Fibroblast of upper back skin (primary cell): ENCODE measurements at regions not wholly inside any gene's neighbourhood (a gene's known extent, or its start where the extent isn't known, plus 50 kb on each side); places are given as distances from the start of the nearest gene placed in this dataset.
"Not testable (repeated sequence)": the region's sequence is repeated elsewhere in the genome, so short reads cannot be mapped to it uniquely, and the experiment has no call there.

Experiments
- DNase-seq: peaks from one replicate; pipeline ENCODE4 v3.0.0-alpha.2; 2013

DNA sequence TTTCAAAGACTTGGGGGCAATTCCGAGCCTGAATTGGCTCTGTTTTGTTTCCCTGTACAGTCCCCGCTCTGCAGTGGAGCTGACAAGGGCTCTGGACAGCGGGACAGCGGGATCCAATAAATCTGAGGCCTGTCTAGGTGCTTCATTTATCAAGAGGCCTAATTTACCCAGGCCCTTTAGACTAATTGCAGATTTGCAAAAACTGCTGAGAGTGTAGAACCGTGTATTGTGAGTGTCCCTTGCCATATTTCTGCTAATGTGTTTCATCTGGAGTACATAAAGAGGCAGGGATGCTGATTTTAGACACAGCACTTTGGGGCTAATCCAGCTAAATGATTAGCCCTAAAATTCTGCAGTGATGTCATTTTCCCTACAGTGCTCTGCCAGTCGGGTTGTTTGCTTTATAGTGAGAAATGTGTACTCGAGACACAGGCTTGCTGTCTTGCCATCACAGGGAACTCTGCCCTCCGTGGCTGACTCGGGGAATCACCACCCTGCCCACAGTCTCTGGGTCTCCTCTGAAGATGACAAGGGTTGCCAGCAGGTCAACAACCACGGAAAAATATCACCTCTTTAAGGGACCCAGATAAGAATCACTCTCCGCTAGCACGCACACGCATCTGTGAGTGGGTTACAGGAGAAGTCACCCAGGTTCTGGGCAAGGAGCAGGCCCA, 592.0 kb downstream of the BNC2 start:
- DNase-seq: peak; percentile 24

DNA sequence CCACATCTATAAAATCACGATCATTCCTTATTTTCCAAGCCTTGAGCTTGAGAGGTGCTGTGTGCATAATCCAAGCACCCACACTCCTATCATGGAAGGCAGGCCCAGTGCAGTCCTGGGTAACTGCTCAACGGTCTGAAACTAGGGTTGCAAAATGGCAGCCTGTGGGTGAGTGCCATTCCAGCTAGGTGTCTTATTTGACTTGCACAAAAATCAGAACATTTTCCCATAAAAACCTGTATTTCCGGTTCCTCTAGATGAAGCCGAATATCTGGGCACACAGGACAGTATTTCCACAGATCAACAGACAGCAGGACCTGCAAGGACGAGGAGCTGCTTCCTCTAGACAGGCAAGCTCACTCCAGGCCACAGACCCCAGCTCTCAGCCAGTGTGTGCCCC, 588.8 kb downstream of the BNC2 start:
- no peak for DNase-seq

DNA sequence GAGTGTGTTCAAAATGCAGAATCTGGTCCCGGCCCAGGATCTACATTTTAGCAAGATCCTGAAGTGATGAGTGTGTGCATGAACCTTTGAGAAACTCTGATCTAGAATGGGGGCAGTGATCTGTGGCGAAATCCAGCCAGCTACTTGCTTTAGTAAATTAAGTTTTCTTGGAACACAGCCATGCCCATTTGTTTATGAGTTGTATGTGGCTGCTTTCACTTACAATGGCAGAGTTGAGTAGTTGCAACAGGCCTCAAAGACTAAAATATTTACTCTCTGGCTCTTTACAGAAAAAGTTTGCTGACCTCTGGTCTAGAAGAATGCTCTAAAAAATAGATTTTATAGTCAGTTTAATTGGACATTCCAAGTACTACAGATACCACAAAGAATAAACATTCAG, 588.3 kb downstream of the BNC2 start:
- peak; percentile 40 for DNase-seq

DNA sequence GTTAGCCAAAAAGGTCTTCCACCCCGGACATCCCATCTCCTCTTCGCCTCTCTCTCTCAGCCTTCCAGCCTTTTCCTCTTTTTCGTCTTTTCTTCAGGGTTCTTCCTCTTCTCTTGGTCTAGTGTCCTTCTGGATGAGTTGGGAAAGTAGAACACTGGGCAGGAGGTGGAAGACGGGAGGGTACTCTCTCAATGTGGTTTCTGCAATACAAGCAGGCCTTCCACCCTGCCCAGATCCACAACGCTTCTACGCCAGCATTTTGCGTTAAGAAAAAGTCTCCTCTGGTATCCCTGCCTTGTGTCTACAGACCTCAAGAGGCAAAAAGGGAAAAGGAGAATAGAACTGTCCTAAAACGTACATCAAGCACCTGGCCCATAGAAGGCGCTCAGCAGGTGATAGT, 587.8 kb downstream of the BNC2 start:
- DNase-seq: no peak

DNA sequence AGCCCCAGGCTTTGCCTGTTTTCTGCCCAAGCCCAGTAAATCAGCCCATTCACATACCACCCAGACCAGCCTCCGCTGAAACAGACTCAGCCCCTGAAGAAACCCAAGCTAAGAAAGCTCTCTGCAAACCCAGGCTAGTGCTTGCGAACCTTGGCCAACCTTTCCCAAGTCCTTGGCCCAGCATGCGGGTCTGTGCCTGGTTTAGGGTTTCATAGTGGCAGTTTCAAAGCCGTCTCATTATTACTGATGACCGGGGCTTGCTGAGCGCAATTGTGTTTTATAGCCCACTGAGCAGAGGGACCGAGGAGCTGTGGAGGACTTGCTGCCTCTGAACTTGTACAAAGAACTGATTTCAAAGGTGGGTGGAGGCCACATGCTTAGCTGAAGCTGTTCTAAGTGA, 584.3 kb downstream of the BNC2 start:
- no peak for DNase-seq

DNA sequence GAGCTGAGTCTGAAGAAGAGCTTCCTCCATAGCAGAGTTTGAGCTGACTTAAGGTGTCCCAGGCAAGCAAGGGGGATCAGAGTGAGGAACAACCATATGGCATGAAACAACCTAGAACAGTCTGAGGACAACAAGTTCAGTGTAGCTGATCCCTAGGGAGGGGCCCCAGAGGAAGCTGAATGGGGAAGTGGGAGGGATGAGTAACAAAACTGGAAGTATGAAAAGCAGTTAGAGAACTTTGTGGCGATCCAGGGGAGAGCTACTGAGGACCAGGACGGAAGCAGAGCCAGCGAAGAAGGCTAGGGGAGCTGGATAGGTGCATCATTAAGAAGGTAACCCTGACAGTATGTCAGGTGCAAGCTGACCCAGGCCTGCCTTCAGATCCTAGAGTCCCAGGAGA, 580.8 kb downstream of the BNC2 start:
- no peak for DNase-seq

DNA sequence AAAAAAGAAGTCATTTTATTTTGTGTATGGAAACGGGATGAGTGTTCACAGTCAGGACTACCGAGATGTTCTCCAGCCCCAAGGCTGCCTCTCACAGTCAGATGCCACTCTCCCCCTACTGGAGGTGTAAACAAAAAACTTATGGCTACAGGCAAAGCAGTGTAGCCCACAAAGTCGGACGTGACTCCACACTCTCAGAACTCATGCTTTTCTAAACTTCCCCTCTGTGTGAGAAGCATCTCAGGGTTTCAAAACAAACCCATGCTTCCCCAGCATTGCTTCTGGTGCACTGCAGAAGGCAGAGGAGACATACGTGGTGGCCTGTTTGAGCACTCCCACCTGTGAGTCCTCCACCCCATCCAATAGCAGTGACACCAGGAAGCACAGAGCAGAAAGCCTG, 580.3 kb downstream of the BNC2 start:
- DNase-seq: no peak

DNA sequence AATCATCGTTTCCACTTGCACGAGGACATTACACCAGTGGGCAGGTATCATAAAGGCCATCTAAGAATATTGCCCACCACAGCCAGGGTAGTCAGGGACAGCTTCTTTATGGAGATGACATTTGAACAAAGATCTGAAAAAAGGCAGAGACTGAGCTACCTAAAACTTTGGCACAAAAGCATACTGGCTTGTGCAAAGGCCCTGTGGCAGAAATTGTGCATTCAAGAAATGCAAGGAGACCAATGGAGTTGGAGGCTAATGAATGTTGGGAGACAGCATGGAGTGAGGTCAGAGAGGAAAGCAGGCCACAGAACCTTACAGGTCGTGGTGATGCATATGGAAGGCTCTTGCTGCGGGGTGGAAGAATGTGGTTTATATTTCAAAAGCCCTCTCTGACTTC, 578.5 kb downstream of the BNC2 start:
- no peak for DNase-seq

DNA sequence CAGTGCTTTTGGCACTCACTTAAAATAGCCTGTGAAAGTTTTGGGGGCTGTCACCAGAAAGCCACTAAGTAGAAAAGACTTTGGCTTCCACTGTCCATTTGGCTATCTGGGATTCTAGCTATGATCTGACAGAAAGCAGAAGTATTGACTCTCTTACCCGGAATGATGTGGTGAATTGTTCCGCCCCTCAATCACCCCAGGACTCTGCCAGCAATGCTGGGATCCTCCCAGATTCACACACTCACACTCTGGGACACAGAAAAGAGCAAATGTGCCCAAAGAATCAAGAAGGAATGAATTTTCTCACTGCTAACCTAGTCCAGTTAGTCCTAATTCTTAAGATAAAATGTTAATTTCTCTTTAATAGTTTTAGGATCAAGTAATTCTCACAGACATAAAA, 576.9 kb downstream of the BNC2 start:
- no peak for DNase-seq

DNA sequence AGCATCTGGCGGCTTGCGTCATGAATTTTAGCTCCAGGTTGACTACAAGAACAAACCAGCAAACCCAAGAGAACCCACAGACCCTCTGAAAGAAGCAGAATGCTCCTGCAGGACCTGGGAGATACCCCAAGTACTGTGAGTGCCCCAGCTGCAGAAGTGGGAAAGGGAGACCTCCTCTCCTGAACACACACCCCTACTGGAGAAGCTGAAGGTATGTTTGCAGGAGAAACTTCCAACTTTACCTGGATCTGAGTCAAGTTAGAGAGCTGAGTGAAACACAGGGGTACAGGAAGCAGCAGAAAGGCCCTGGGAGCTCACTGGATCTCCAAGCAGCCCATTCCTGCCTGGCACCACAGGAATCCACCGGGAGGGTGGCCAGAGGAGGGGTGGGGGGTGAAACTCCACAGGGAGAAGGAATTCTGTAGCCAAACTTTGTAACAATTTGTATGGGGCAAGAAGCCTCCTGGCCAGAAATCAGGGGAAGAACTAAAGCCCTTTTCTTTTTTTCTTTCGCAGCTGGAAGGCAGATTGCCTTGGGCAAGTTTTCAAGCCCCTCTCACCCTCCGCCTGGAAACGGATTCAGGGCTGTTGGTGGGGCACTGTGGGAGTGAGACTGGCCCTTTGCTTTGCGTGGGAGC, 576.2 kb downstream of the BNC2 start:
- peak; percentile 62 for DNase-seq

DNA sequence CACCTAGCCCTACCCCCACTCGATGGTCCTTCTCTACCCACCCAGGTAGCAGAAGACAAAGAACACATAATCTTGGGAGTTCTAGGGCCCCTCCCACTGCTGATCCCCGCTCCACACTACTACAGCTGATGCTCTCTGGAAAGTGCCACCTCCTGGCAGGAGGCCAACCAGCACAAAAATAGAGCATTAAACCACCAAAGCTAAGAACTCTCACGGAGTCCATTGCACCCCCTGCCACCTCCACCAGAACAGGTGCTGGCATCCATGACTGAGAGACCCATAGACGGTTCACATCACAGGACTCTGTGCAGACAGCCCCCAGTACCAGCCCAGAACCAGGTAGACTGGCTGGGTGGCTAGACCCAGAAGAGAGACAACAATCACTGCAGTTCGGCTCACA, 575.5 kb downstream of the BNC2 start:
- not testable (repeated sequence) for DNase-seq

DNA sequence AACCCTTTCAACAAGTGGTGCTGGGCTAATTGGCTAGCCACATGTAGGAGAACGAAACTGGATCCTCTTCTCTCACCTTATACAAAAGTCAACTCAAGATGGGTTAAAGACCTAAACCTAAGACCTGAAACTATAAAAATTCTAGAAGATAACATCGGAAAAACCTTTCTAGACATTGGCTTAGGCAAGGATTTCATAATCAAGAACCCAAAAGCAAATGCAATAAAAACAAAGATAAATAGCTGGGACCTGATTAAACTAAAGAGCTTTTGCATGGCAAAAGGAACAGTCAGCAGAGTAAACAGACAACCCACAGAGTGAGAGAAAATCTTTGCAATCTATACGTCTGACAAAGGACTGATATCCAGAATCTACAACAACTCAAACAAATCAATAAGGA, 571.1 kb downstream of the BNC2 start:
- DNase-seq: not testable (repeated sequence)

DNA sequence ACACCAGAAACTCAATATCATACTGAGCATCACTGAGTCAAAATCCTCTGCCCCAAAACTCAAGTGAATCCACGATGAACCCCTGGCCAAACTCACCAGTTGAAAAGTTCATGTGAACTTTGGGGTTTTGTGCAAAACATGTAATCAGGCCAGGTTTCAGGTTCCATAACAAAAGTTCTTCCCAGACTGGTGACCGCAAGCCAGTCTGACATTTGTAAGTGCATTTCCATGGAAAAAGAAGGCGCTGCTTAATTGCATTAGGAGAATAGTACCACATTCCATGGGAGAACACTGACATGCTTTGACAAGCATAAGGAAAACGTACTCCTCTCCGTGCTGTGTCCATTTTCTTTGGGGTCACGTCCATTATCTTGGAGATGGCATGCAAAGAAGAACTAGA, 567.0 kb downstream of the BNC2 start:
- no peak for DNase-seq

DNA sequence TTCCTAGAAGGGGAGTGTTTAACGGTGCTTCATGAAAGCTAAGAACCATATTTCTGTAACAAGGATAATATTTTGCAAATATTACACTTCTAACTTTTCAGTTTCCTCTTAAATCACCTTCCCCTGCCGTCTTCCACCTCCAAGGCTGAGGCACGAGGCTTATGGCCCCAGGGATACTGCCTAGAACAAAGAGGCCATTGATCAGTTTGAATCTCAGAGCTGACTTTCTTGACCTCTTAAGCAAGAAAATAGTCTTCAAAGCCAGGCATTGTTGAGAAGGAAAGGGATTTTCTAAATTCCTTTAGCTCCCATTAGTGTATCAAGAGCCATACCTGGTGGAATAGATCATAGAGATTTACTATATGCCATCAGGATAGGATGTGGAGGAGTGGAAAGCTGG, 566.2 kb downstream of the BNC2 start:
- no peak for DNase-seq

DNA sequence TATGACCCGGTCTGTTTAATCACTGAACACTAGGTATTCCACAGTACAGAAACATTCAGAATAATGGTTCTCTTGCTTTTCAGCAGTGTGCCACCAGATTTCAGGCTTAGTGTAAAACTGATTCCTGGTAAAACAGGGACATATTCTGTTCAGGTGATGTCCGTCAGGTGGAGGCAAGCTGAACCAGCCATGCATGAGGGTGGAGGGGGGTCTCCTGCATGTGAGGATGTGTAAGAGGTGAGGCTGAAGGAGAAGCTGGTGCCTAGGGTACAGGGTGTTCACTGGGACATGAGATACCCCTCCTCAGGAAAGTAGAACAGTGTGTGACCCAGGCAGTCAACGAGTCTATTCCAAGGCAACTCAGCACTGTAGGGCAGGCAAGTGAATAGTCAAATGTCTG, 563.9 kb downstream of the BNC2 start:
- no peak for DNase-seq

DNA sequence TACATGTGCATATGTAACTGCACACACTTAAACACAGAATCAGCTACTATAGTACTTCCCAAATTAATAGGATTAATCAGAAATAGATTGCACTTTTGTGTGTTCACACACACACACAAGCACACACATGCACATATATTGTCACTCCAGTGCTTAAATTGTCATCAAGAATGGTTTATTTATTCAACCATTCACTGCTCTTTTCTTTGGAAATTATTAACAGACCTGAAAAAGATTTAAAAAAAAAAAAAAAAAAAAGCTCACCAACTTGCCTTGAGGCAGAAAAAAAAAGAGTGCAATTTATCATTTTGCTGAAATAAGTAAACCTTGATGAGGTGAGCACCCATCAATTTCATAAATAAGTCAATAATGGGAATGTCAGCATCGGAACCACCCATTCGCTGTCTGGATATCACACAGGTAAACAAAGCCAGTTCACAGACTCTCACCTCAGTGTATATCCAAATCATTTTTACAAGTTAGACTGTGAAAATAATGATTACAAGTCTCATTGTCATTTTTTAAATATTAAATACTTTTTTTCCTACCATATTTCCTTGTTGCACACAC, 562.8 kb downstream of the BNC2 start:
- no peak for DNase-seq

DNA sequence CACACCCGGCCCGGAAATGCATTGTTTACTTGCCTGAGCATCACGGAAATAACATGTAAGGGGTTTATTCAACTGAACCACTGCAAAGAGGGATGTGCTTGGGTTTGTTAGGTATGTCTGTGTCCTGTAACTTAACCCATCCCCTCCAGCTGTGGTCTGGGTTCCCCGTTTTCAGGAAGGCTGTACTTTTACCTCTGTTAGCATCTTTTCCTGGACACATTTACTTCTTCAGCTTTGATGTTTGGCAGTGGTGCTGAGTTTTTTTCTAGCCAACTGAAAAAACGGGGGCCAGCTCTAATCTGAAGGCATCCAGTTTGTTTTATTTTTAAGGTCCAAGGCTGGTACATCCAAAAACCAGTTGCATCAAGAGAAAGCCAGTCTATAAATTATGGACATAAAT, 561.8 kb downstream of the BNC2 start:
- DNase-seq: no peak

DNA sequence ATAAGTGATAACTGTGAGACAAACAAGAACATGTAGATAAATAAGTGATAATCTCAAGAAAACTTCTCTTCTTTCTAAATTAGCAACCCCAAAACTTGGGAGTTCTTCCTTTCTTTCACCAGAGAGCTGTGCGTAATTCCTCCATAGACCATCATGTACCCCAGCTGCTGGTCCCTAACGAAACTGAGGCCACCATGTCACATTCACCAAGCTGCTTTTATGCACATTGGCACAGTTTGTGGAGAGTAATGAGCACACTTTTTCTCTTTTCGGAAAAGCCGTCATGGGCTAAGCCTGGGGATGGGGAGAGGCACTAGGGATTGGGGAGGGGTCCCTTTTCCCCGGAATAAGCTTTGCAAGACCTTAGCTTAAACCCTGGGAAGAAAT, 561.4 kb downstream of the BNC2 start:
- DNase-seq: no peak

DNA sequence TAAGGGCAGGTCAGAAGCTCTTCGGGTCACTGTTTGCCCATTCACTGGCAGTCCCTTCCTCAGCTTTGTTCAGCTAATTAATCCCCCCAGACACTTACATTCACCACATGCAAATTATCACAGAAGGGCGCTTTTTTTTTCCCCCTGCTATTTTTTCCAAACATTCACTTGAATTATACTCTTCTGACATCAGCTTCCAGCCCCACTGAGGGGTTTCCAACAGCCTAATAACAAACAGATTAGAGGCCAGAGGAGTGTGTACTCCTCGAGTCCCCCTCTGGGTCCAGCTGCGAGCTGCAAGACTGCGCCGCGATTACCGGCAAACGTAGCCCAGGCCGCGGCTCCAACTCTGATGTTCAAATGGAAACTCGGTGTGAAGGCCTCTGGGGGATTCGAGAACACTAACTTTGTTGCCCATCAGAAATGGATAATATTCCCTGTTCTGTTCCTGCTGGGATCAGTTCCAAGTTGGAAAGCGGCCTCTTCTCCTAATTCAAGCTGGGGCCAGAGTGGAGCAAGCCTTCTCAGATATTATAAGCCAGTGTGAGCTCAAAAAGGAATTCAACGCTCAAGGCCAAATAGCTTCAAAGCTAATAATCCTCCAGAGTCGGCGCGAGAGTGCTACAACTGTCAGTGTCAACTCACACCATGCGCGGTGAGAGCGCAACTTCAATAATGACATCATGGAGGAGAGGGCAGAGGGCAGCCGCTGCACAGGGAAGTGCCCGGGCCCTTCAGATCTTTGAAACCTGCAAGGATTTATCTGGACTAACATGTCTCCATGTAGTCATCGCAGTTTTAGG, 560.8 kb downstream of the BNC2 start:
- peak; percentile 56 for DNase-seq

DNA sequence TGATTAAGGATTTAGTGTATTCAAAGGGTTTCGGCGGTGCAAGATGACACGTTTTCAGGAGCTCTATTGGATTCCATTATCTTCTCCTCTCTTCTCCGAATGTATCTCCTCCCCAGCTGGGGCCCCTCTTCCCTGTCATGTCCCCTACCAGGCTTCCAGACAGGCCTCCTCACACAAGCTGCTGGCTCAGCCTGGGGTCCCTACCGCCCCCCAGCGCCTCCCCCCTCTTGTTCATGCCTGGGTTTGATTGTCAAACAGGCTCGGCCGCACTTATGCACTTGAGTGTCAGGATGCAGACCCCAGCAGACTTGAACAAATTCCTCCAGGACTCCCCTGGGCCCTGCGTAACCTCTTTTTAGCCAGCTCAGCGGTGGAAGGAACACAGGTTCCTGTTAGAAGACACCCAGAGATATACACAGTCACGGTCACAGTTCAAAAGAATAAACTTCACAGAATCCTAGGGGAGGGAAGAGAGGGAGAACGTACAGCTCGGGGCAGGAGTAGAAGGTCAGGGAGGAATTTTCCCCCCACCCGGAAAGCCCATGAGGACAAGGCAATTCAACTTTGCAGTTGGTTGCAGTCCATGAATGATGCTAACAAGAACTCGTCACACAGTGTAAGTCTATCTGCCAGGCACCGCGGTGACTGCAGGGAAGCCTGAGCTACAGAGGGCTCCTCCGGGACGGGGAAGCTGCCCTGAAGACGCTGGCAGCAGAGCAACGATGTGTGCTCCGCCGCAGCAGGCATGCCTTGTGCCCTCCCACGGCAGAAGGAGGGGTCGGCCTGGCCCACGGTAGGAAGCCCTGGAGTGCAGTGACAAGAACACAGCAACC, 560.0 kb downstream of the BNC2 start:
- DNase-seq: peak; percentile 25

DNA sequence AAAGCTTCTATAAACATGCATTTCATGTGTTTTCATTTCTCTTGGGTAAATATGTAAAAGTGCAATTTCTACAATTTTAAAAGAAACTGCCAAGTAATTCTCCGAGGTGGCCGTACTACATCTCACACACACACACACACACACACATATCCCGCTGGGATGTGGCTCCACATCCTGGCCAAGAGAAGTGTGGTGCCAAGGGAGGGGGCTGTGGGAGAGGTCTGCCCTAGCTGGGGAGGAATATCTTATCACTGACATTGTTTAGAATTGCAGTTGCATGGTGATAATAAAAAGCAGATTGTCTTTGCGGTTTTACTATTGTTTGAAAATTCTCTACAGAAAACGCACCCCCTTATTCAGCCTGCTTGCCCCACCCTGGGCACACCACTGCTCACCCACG, 558.4 kb downstream of the BNC2 start:
- peak; percentile 67 for DNase-seq

DNA sequence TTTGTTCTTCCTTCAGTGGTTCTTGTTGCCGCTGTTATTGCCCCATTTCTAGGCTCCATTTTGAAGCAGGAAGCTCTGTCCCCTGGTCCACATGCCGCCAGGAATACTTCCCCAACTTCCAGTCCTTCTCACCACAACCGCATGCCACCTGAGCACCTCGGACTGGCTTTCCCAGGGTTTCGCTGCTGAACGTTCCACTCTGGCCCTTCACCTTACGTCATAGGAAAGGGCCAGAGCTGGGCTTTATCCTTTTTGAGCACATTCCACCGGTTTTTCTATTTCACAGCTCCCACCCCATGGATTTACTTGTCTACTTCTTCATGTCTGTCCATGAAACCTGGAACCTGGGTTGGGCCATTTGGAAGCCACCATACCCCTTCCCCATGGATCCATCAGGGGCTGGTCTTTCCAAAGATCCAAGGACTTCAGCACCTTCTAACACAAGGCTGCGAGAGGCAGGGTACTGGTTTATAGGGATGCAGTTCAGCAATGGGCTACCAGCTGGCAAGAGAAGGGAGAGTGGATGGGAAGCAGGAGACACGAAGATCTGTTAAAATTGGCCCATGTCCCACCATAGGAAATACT, 557.4 kb downstream of the BNC2 start:
- DNase-seq: no peak

DNA sequence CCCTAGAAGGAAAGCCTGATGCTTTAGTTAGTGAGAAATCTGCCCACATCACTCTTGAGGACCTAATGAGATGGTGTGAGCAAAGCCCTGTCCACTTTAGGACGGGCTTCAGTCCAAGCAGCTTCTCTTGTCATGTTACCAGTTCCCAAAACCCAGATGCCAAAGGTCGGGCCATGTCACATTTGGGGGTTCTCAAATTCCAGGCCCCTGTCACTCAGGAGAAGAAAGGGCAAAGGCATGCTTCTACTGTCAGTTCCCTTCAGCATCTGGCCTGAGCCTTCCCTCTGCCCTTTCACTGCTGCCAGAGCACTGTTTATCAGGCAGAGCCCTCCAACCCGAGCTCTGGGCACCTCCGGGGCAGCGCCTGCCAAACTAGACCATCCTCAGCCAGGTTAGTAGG, 556.0 kb downstream of the BNC2 start:
- no peak for DNase-seq
